Hindlimb muscle (tissue), 1 donor: ENCODE measurements at regions not wholly inside any gene's neighbourhood (a gene's known extent, or its start where the extent isn't known, plus 50 kb on each side); places are given as distances from the start of the nearest gene placed in this dataset.
"Not testable (repeated sequence)": the region's sequence is repeated elsewhere in the genome, so short reads cannot be mapped to it uniquely, and the experiment has no call there.

ENCODE experiments used
- DNase-seq: peaks from one replicate; pipeline ENCODE4 v3.0.0-alpha.2; 2013

- DNase-seq: not testable (repeated sequence)
These were observed 52.3 kb upstream of the MAN1A2 start for GRCh38 chr1:117314951-117315350.

- DNase-seq: no peak
These were observed 53.7 kb upstream of the MAN1A2 start for GRCh38 chr1:117313555-117313954.

- no peak for DNase-seq
These were observed 54.7 kb upstream of the MAN1A2 start for GRCh38 chr1:117312453-117313138.

- no peak for DNase-seq
These were observed 58.8 kb upstream of the MAN1A2 start for GRCh38 chr1:117308311-117308916.

- DNase-seq: no peak
These were observed 65.3 kb upstream of the MAN1A2 start for GRCh38 chr1:117301901-117302300.

- not testable (repeated sequence) for DNase-seq
These were observed 67.1 kb upstream of the MAN1A2 start for GRCh38 chr1:117300183-117300582.

GRCh38 chr1:117295001-117295400 lies 72.2 kb upstream of the MAN1A2 start:
- DNase-seq: no peak

GRCh38 chr1:117290890-117291289 lies 76.4 kb upstream of the MAN1A2 start:
- DNase-seq: no peak

- no peak for DNase-seq
These were observed 77.9 kb upstream of the MAN1A2 start for GRCh38 chr1:117289316-117289870.

GRCh38 chr1:117286562-117286961 lies 75.8 kb upstream of the VTCN1 start:
- no peak for DNase-seq

- DNase-seq: no peak
These were observed 75.4 kb upstream of the VTCN1 start for GRCh38 chr1:117286145-117286544.

GRCh38 chr1:117284399-117285215 lies 73.9 kb upstream of the VTCN1 start:
- DNase-seq: peak; percentile 30

GRCh38 chr1:117278531-117278930 lies 67.8 kb upstream of the VTCN1 start:
- DNase-seq: no peak

GRCh38 chr1:117275055-117275454 lies 64.3 kb upstream of the VTCN1 start:
- no peak for DNase-seq

GRCh38 chr1:117271959-117272358 lies 61.2 kb upstream of the VTCN1 start:
- DNase-seq: no peak

- no peak for DNase-seq
These were observed 60.4 kb upstream of the VTCN1 start for GRCh38 chr1:117271129-117271528.

- DNase-seq: no peak
These were observed 60.0 kb upstream of the VTCN1 start for GRCh38 chr1:117270679-117271078.

GRCh38 chr1:117268535-117269455 lies 58.1 kb upstream of the VTCN1 start:
- no peak for DNase-seq

- no peak for DNase-seq
These were observed 56.6 kb upstream of the VTCN1 start for GRCh38 chr1:117267232-117267774.

GRCh38 chr1:117262976-117263375 lies 52.2 kb upstream of the VTCN1 start:
- no peak for DNase-seq

- DNase-seq: no peak
These were observed 50.7 kb upstream of the VTCN1 start for GRCh38 chr1:117261424-117261785.
